ENCODE measurements at regions not wholly inside any gene's neighbourhood (a gene's known extent, or its start where the extent isn't known, plus 50 kb on each side); places are given as distances from the start of the nearest gene placed in this dataset.
"Not testable (repeated sequence)": the region's sequence is repeated elsewhere in the genome, so short reads cannot be mapped to it uniquely, and the experiment has no call there.

GRCh38 chr4:157779081-157779480 is 393.7 kb downstream of the GASK1B start:
- DNase-seq (ENCODE audit: low spot score): no peak

GRCh38 chr4:157776930-157777528 is 395.8 kb downstream of the GASK1B start:
- DNase-seq (ENCODE audit: low spot score): no peak

- no peak for DNase-seq (ENCODE audit: low spot score)
These were observed 396.9 kb downstream of the GASK1B start for GRCh38 chr4:157775971-157776370.

GRCh38 chr4:157772907-157773306 is 399.9 kb downstream of the GASK1B start:
- DNase-seq (ENCODE audit: low spot score): no peak

GRCh38 chr4:157768419-157768818 is 404.4 kb downstream of the GASK1B start:
- DNase-seq (ENCODE audit: low spot score): no peak

- DNase-seq (ENCODE audit: low spot score): no peak
These were observed 409.3 kb downstream of the GASK1B start for GRCh38 chr4:157763490-157763889.

GRCh38 chr4:157754410-157754809 is 418.4 kb downstream of the GASK1B start:
- DNase-seq (ENCODE audit: low spot score): no peak

GRCh38 chr4:157751631-157752030 is 421.2 kb downstream of the GASK1B start:
- DNase-seq (ENCODE audit: low spot score): no peak

- DNase-seq (ENCODE audit: low spot score): no peak
These were observed 431.2 kb downstream of the GASK1B start for GRCh38 chr4:157741642-157742041.

- DNase-seq (ENCODE audit: low spot score): no peak
These were observed 433.6 kb downstream of the GASK1B start for GRCh38 chr4:157739242-157739641.

- no peak for DNase-seq (ENCODE audit: low spot score)
These were observed 444.6 kb downstream of the GASK1B start for GRCh38 chr4:157728215-157728614.

GRCh38 chr4:157727163-157727562 is 445.7 kb downstream of the GASK1B start:
- no peak for DNase-seq (ENCODE audit: low spot score)

GRCh38 chr4:157722146-157722545 is 450.7 kb downstream of the GASK1B start:
- no peak for DNase-seq (ENCODE audit: low spot score)

GRCh38 chr4:157713342-157713741 is 459.5 kb downstream of the GASK1B start:
- no peak for DNase-seq (ENCODE audit: low spot score)

- DNase-seq (ENCODE audit: low spot score): no peak
These were observed 466.7 kb downstream of the GASK1B start for GRCh38 chr4:157706155-157706554.

GRCh38 chr4:157702831-157703230 is 470.0 kb downstream of the GASK1B start:
- DNase-seq (ENCODE audit: low spot score): no peak

- no peak for DNase-seq (ENCODE audit: low spot score)
These were observed 471.2 kb downstream of the GASK1B start for GRCh38 chr4:157701695-157701994.

GRCh38 chr4:157700898-157701694 is 471.7 kb downstream of the GASK1B start:
- DNase-seq (ENCODE audit: low spot score): no peak

- no peak for DNase-seq (ENCODE audit: low spot score)
These were observed 468.9 kb downstream of the GRIA2 start for GRCh38 chr4:157689476-157689875.

- no peak for DNase-seq (ENCODE audit: low spot score)
These were observed 467.4 kb downstream of the GRIA2 start for GRCh38 chr4:157687971-157688370.

- not testable (repeated sequence) for DNase-seq (ENCODE audit: low spot score)
These were observed 458.8 kb downstream of the GRIA2 start for GRCh38 chr4:157679326-157679725.

- no peak for DNase-seq (ENCODE audit: low spot score)
These were observed 457.9 kb downstream of the GRIA2 start for GRCh38 chr4:157678478-157678877.

- DNase-seq (ENCODE audit: low spot score): no peak
These were observed 454.2 kb downstream of the GRIA2 start for GRCh38 chr4:157674699-157675098.

- DNase-seq (ENCODE audit: low spot score): no peak
These were observed 447.3 kb downstream of the GRIA2 start for GRCh38 chr4:157667836-157668235.
